Hippocampal formation (tissue), 2 donors: ENCODE measurements at regions not wholly inside any gene's neighbourhood (a gene's known extent, or its start where the extent isn't known, plus 50 kb on each side); places are given as distances from the start of the nearest gene placed in this dataset.
A peak's percentile ranks its signal among the peaks of the same experiment; 100 is the strongest.

ENCODE experiments used
- DNase-seq, 2 donors: peaks; one replicate each; lab custom pipeline; 2025; lab: John Stamatoyannopoulos, UW

GRCh38 chr3:16809482-16809881 lies 75.3 kb upstream of the PLCL2 start:
- DNase-seq = no peak

GRCh38 chr3:16809993-16810392 lies 74.8 kb upstream of the PLCL2 start:
- DNase-seq = no peak

- no peak for DNase-seq
Measured at GRCh38 chr3:16810593-16811367, 74.0 kb upstream of the PLCL2 start.

- no peak for DNase-seq
Measured at GRCh38 chr3:16811950-16812349, 72.8 kb upstream of the PLCL2 start.

- no peak for DNase-seq
Measured at GRCh38 chr3:16813336-16813735, 71.4 kb upstream of the PLCL2 start.

GRCh38 chr3:16816048-16816780 lies 68.5 kb upstream of the PLCL2 start:
- peak in 1 of 2 donors; percentile 40 for DNase-seq

- no peak for DNase-seq
Measured at GRCh38 chr3:16817197-16817596, 67.6 kb upstream of the PLCL2 start.

- no peak for DNase-seq
Measured at GRCh38 chr3:16818194-16818593, 66.6 kb upstream of the PLCL2 start.

- DNase-seq = no peak
Measured at GRCh38 chr3:16818945-16819344, 65.8 kb upstream of the PLCL2 start.

GRCh38 chr3:16820485-16820884 lies 64.3 kb upstream of the PLCL2 start:
- no peak for DNase-seq

GRCh38 chr3:16821053-16821452 lies 63.7 kb upstream of the PLCL2 start:
- no peak for DNase-seq

GRCh38 chr3:16824081-16824696 lies 60.6 kb upstream of the PLCL2 start:
- DNase-seq = no peak

- no peak for DNase-seq
Measured at GRCh38 chr3:16825617-16826204, 59.0 kb upstream of the PLCL2 start.

GRCh38 chr3:16828815-16829214 lies 55.9 kb upstream of the PLCL2 start:
- no peak for DNase-seq

GRCh38 chr3:16831846-16832245 lies 52.9 kb upstream of the PLCL2 start:
- DNase-seq = no peak

GRCh38 chr3:16834214-16834613 lies 50.5 kb upstream of the PLCL2 start:
- no peak for DNase-seq

GRCh38 chr3:16834753-16835152 lies 50.0 kb upstream of the PLCL2 start:
- no peak for DNase-seq
